ENCODE measurements at regions not wholly inside any gene's neighbourhood (a gene's known extent, or its start where the extent isn't known, plus 50 kb on each side); places are given as distances from the start of the nearest gene placed in this dataset.

GRCh38 chr17:15027853-15028252 lies 237.3 kb downstream of the PMP22 start:
- TF ChIP-seq ZBTB26 (CRISPR knock-in tag; IDR thresholded peaks at IDR 0.05; ENCODE audit: borderline replicate concordance), result no peak
- no peak for TF ChIP-seq NR2C2 (CRISPR knock-in tag; IDR thresholded peaks at IDR 0.05; ENCODE audit: borderline replicate concordance)
- TF ChIP-seq, protein P1, sequence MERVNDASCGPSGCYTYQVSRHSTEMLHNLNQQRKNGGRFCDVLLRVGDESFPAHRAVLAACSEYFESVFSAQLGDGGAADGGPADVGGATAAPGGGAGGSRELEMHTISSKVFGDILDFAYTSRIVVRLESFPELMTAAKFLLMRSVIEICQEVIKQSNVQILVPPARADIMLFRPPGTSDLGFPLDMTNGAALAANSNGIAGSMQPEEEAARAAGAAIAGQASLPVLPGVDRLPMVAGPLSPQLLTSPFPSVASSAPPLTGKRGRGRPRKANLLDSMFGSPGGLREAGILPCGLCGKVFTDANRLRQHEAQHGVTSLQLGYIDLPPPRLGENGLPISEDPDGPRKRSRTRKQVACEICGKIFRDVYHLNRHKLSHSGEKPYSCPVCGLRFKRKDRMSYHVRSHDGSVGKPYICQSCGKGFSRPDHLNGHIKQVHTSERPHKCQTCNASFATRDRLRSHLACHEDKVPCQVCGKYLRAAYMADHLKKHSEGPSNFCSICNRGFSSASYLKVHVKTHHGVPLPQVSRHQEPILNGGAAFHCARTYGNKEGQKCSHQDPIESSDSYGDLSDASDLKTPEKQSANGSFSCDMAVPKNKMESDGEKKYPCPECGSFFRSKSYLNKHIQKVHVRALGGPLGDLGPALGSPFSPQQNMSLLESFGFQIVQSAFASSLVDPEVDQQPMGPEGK (CRISPR knock-in tag; IDR thresholded peaks at IDR 0.05), result no peak
- no peak for TF ChIP-seq JUND (CRISPR knock-in tag; IDR thresholded peaks at IDR 0.05)
- no peak for TF ChIP-seq SP4 (CRISPR knock-in tag; IDR thresholded peaks at IDR 0.05)
- TF ChIP-seq, protein P2, sequence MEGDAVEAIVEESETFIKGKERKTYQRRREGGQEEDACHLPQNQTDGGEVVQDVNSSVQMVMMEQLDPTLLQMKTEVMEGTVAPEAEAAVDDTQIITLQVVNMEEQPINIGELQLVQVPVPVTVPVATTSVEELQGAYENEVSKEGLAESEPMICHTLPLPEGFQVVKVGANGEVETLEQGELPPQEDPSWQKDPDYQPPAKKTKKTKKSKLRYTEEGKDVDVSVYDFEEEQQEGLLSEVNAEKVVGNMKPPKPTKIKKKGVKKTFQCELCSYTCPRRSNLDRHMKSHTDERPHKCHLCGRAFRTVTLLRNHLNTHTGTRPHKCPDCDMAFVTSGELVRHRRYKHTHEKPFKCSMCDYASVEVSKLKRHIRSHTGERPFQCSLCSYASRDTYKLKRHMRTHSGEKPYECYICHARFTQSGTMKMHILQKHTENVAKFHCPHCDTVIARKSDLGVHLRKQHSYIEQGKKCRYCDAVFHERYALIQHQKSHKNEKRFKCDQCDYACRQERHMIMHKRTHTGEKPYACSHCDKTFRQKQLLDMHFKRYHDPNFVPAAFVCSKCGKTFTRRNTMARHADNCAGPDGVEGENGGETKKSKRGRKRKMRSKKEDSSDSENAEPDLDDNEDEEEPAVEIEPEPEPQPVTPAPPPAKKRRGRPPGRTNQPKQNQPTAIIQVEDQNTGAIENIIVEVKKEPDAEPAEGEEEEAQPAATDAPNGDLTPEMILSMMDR (CRISPR knock-in tag; IDR thresholded peaks at IDR 0.05), result no peak
- no peak for TF ChIP-seq CEBPZ (IDR thresholded peaks at IDR 0.05; ENCODE audit: low read length)

Measured in HepG2 (cell line).